ENCODE measurements at regions not wholly inside any gene's neighbourhood (a gene's known extent, or its start where the extent isn't known, plus 50 kb on each side); places are given as distances from the start of the nearest gene placed in this dataset.

DNA sequence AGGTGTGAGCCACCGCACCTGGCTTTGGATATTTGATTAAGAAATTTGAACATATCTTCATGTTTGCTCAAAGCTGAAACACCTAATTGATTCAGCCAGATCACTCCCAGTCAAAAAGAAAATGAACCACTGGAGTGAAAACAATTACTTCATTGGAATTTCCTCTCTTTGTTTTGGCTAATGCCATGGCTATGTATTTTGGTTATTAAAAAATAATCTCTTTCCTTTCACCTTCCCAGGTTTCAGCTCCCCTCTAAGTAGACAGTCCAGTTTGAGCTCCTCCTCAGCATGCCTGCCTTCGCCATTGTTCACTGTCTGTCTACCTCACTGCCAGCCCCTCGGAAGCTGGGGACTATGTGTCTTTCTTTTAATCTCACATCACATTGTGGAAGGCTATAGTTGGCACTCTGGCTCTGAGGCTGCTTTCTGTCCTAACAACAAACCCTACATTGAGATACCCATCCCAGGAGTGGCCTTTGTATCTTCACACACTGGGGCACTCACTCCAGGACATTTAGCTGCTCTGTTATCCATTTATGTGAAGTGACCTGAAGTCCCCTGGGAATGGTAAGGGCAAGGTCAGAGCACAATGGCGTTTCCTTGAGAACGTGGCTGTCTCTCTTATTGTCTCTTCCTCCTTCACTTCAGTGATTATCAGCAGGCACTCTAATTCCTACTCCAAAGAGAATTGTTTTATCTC is 764.0 kb upstream of the CITED2 start:
- no peak overlapping the region for H3K4me3 ChIP-seq (ENCODE audit: low read depth, low read length)
- TF ChIP-seq, protein P1, sequence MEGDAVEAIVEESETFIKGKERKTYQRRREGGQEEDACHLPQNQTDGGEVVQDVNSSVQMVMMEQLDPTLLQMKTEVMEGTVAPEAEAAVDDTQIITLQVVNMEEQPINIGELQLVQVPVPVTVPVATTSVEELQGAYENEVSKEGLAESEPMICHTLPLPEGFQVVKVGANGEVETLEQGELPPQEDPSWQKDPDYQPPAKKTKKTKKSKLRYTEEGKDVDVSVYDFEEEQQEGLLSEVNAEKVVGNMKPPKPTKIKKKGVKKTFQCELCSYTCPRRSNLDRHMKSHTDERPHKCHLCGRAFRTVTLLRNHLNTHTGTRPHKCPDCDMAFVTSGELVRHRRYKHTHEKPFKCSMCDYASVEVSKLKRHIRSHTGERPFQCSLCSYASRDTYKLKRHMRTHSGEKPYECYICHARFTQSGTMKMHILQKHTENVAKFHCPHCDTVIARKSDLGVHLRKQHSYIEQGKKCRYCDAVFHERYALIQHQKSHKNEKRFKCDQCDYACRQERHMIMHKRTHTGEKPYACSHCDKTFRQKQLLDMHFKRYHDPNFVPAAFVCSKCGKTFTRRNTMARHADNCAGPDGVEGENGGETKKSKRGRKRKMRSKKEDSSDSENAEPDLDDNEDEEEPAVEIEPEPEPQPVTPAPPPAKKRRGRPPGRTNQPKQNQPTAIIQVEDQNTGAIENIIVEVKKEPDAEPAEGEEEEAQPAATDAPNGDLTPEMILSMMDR (IDR thresholded peaks at IDR 0.05; ENCODE audit: control insufficient read depth, extremely low read depth, insufficient read depth) = no peak
- no peak for DNase-seq (ENCODE audit: low read depth)

DNA sequence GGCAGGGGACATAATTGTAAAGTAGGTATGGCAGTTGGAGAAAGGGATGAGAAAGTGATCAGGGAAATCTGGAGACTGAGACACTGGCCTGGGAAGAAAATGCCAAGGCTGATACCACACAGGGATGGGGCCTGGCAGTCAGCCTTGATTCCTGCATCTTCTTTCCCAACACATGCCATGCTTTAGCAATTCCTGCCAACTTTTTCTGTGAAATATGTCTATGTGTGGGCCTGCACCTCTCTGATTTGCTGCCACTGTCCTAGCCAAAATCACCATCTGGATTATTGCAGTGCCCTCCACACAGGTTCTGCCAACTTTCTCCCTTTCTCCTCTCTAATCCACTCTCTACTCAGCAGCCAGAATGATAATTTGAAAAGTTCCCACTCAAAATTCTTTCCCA is 759.8 kb upstream of the CITED2 start:
- TF ChIP-seq, protein P1 (IDR thresholded peaks at IDR 0.05; ENCODE audit: control insufficient read depth, extremely low read depth, insufficient read depth) = no peak
- no peak overlapping the region for H3K4me3 ChIP-seq (ENCODE audit: low read depth, low read length)
- DNase-seq (ENCODE audit: low read depth) = no peak

DNA sequence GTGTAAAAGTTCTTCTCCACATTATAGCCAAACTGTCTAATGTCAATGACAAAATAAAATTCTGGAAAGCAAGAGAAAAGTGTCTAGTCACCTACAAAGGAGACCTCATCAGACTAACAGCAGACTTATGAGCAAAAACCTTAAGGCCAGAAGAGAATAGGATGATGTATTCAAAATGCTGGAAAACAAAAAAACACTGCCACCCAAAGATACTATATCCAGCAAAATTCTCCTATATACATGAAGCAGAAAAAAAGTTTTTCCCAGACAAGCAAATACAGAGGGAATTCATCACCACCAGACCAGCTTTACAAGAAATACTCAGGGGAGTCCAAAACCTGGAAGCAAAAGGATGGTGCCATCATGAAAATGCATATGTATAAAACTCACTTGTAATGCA is 755.6 kb upstream of the CITED2 start:
- H3K4me3 ChIP-seq (ENCODE audit: low read depth, low read length) = no peak overlapping the region
- DNase-seq (ENCODE audit: low read depth) = no peak
- TF ChIP-seq, protein P1 (IDR thresholded peaks at IDR 0.05; ENCODE audit: control insufficient read depth, extremely low read depth, insufficient read depth) = no peak

DNA sequence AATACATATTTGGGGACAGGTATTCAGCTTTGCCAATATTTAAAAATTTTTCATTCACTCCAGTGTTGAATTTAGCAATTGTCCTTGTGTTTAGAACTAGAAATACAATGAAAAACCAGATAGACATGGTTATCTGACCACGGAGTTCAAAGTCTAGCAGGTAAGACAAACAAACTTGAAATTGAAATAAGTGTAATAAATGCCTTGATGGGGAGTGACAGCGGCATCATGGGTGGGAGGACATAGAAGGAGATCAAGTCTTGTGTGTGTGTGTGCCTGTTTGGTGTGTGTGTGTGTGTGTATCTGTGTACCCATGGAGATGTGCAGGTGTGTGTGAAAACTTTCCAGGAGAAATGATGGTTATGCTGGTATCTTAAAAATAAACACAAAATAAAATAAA is 750.0 kb upstream of the CITED2 start:
- no peak for DNase-seq (ENCODE audit: low read depth)
- H3K4me3 ChIP-seq (ENCODE audit: low read depth, low read length) = no peak overlapping the region
- TF ChIP-seq, protein P1 (IDR thresholded peaks at IDR 0.05; ENCODE audit: control insufficient read depth, extremely low read depth, insufficient read depth) = no peak

DNA sequence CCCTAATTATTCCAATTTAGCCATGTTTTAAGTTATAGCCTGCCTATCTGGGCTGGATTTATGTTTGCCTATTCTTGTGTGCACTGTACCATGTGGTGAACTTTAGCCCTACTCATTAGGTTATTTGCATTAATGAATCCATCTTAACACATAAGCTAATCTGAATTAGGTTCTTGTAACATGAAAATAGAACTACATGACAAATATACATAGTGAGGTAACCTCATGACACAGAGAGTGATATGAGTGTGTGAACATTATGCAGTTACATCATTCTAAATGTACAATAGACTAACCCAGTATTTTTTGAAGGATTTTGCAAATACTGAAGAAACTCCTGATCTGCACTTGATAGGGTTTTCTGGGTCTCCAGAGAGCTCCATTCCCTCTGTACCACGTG is 733.7 kb upstream of the CITED2 start:
- DNase-seq (ENCODE audit: low read depth) = no peak
- no peak overlapping the region for H3K4me3 ChIP-seq (ENCODE audit: low read depth, low read length)
- TF ChIP-seq, protein P1 (IDR thresholded peaks at IDR 0.05; ENCODE audit: control insufficient read depth, extremely low read depth, insufficient read depth) = no peak

DNA sequence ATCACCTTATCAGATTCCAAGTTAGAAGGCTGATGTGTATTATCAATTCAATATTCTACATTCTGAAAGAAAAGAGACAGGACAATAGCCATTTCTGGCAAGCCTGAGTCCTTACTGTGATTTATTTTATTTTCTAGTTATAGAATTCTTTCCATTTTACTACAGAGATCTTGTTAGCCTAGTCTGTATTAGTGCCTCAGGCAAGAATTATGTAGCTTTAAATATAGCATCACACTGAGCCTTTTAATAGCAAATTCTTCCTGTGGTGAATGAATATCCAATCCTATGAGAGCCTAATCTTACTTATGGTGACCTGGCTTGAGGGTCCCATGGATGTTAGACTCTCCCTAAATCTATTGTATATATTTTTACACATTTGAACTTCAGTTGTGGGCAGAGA is 732.8 kb upstream of the CITED2 start:
- TF ChIP-seq, protein P1 (IDR thresholded peaks at IDR 0.05; ENCODE audit: control insufficient read depth, extremely low read depth, insufficient read depth) = no peak
- no peak overlapping the region for H3K4me3 ChIP-seq (ENCODE audit: low read depth, low read length)
- DNase-seq (ENCODE audit: low read depth) = no peak

DNA sequence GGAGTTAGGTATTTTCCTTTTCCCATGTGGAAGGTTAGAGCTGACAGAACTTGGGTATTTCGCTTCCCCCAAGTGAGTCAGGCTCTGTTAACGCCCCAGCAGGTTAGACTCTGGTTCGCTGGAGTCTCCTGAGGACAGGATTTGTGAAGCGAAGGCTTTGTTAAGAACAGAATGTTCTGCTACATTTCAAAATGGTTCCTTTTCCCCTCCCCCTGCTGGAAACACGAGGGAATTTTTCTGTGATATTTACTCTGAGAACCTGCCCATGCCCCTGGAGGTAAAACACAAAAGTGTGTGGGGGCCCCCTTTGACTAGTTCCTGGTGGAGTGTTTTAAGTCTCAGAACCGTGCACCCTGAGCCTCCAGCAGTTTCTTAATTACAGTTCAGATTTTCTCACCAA is 731.4 kb upstream of the CITED2 start:
- no peak for DNase-seq (ENCODE audit: low read depth)
- TF ChIP-seq, protein P1 (IDR thresholded peaks at IDR 0.05; ENCODE audit: control insufficient read depth, extremely low read depth, insufficient read depth) = no peak
- H3K4me3 ChIP-seq (ENCODE audit: low read depth, low read length) = no peak overlapping the region
